GM13976 (cell line): ENCODE measurements at regions not wholly inside any gene's neighbourhood (a gene's known extent, or its start where the extent isn't known, plus 50 kb on each side); places are given as distances from the start of the nearest gene placed in this dataset.

Experiments used
- DNase-seq: peaks from one replicate; pipeline ENCODE4 v3.0.0; 2012; ENCODE audit warnings: low spot score
- in situ Hi-C: fragments of 300-500 bp; cut with MboI; formaldehyde crosslinking; loops from one replicate; pipeline ENCODE4 v1.12.0; 2022; ENCODE audit warnings: low sequenced_read_pairs, mixed read lengths, inconsistent platforms; ENCODE audit not compliant: unreplicated experiment
- TF ChIP-seq, protein P1 (sequence below): IDR thresholded peaks from 2 replicates; pipeline ENCODE4 v1.5.1; 2012; ENCODE audit warnings: borderline replicate concordance, mild to moderate bottlenecking; ENCODE audit not compliant: insufficient read depth; ENCODE audit errors: extremely low read depth, missing control alignments, control extremely low read depth

DNA sequence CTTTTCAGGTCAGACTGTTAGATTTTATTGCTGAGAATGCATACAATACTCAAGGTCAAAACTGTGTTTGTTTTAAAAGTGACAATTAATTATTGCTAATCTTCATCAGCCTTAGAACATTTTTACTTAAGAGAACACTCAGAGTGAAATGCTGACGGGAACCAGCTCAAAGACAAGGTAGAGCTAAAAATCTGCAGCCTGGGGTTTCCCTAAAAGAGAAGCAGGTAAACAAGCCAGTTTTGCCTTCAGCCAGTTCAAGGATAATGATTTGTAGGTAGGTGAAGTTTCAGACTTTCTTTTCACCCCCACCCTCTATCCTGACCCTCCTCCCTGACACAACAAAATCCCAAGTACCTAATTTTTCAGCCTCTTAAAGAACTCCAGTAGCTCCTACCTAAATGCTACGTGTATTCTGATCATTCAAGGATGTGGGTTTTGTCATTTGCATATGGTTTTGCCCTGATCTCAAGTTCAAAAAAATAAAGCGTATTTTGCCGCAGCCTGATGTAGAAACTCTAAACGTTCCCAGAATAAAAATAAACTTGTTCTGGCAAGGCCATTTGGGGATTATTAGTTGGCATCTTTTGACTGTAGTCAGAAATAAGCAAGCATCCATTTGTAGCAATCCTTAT is 407.2 kb downstream of the EFNA5 start:
- peak; percentile 15 for DNase-seq
- TF ChIP-seq, protein P1, sequence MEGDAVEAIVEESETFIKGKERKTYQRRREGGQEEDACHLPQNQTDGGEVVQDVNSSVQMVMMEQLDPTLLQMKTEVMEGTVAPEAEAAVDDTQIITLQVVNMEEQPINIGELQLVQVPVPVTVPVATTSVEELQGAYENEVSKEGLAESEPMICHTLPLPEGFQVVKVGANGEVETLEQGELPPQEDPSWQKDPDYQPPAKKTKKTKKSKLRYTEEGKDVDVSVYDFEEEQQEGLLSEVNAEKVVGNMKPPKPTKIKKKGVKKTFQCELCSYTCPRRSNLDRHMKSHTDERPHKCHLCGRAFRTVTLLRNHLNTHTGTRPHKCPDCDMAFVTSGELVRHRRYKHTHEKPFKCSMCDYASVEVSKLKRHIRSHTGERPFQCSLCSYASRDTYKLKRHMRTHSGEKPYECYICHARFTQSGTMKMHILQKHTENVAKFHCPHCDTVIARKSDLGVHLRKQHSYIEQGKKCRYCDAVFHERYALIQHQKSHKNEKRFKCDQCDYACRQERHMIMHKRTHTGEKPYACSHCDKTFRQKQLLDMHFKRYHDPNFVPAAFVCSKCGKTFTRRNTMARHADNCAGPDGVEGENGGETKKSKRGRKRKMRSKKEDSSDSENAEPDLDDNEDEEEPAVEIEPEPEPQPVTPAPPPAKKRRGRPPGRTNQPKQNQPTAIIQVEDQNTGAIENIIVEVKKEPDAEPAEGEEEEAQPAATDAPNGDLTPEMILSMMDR: no peak
- in situ Hi-C loops: no loop called here

DNA sequence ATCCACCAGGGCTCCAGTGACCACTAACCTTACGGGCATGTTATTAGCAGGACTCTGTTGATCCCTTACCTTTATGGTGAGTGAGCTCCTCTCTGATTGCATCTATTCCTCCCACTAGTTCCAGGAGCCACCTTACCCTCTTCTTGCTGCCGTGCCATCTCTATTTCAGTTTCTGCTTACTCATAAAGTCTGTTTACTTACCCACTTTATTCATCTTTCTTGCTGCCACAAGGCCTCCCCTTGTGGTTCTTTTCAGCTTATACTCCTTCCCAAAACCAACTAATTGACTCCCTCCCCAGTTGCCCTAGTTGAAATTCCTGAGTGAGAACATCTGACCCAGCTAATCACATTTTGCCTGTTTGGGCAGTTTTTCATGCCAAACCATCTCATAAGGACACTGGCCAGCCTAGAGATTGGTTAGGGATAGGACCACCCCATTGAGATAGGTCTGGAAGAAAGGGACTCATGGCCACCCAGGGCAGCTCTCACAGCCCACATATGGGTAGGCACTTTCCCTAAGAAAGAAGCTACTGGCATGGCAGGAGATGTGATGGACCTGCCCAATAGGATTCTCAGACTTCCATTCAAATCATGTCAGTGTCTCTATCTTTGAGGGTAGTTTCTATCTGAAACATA is 412.7 kb downstream of the EFNA5 start:
- TF ChIP-seq, protein P1: no peak
- no peak for DNase-seq
- in situ Hi-C loops: no loop called here

DNA sequence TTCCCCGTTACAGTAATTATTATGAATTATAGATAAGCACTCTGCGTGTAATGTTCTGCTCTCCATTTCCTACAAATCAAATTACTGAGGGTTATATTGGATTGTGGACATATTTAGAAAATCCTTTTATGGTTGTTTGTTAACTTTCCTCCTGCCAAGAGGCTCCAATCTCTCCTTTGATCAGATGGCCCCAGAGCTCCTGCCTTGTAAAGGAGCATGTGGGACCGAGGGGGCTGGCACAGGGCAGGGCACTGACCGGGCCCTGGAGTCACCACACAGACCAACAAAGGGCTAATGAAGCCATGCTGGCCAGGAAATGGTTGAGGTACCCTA is 415.9 kb downstream of the EFNA5 start:
- in situ Hi-C loops: no loop called here
- DNase-seq: no peak
- TF ChIP-seq, protein P1: no peak

DNA sequence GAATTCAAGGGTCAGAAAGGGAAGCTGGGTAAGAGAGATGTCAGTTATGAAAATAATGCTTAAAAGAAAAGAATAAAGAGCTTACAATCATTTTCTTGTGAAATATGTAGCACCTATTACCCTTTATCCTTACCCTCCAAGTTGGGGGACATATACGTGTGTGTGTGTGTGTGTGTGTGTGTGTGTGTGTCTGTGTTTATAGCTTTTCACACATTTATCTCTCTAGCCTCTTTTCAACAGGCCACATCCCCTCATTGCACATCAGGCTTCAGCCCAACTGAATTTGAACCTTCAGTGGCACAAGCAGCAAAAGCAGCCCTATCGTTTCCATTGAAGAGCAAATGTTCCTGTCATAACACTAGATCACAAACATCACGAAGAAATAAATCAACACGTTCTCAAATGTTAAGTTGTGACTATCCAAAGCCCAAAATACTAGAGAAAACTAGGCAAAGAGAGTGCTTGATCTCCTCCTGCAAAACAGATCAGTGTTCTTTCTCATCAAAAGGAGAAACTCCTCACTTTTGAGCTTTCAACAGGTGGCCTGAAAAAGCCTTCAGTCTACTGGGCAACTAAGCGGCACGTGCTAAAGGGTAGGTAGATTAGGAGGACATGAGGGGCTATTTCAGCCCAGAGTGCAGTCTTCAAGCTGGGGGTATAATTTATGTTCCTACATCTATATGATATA is 416.4 kb downstream of the EFNA5 start:
- in situ Hi-C loops: no loop called here
- TF ChIP-seq, protein P1: no peak
- no peak for DNase-seq

DNA sequence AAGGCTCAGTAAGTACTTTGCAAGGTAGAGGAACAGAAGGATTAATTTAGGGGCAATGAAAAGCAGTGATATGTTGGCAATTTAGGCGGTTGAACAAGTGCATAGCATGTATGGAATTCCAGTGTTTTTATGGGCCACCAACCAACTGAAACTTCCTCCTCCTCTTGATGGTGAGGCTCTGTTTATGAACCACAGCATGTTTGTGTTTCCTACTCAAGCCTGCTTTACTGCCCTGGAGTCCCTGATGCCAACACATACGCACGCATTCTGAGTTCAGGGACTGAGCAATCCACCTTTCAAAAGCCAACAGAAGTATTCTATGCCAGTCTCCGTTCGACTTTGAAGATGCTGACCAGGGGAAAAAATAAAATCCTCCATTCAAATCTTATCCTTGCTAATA is 417.5 kb downstream of the EFNA5 start:
- in situ Hi-C loops: no loop called here
- no peak for DNase-seq

DNA sequence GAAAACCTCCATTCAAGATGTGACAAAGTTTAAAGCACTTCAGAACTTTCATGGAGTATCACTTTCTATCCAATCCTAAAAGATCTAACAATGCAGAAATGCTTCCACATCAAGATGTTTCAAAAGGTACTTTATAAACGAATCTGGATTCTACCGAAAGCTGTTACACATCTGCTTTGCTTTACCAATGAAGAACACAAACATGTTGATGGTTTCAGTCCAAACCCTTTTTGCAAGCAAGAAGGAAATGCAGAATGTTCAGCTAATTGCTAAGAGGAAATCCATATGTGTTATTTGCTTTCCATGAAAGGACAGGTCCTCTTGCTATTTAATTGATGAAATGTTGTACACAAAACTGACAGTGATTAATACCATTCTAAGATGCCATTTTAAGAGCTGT is 419.6 kb downstream of the EFNA5 start:
- in situ Hi-C loops: no loop called here
- no peak for DNase-seq

More for the DNA sequence above, 417.5 kb downstream of the EFNA5 start:
- TF ChIP-seq, protein P1: no peak

More for the DNA sequence above, 419.6 kb downstream of the EFNA5 start:
- TF ChIP-seq, protein P1: no peak
